Fibroblast of the aortic adventitia (primary cell): ENCODE measurements at regions not wholly inside any gene's neighbourhood (a gene's known extent, or its start where the extent isn't known, plus 50 kb on each side); places are given as distances from the start of the nearest gene placed in this dataset.

Source experiments
- DNase-seq: peaks from one replicate; pipeline ENCODE4 v3.0.0-alpha.2; 2010; ENCODE audit warnings: low read depth
- H3K4me3 ChIP-seq: 2 replicates; pipeline ENCODE4 v1.5.1; 2011; ENCODE audit warnings: low read depth, mild to moderate bottlenecking, control low read depth, low read length, moderate library complexity
- TF ChIP-seq, protein P1 (sequence below): IDR thresholded peaks from 2 replicates; pipeline ENCODE4 v1.5.1; 2011; ENCODE audit warnings: mild to moderate bottlenecking, low read length, control low read depth, inconsistent platforms; ENCODE audit not compliant: insufficient read depth

DNA sequence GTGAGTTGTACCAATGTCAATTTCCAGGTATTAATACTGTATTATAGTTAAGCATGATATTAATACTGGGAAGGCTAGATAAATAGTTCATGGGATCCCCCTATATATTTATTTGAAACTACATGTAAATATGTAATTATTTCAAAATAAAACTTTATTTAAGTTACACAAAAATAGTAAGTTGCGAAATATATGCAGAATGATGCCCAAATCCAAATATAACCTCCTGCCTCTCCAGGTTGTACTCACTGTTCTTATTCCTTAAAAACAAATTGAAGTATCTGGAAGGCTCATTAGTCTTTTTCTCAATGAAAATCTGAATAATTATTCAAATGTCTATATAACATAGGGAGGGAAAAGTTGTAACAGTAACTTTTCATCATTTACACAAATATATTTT lies 161.9 kb upstream of the DEFB112 start:
- no peak overlapping the region for H3K4me3 ChIP-seq
- TF ChIP-seq, protein P1, sequence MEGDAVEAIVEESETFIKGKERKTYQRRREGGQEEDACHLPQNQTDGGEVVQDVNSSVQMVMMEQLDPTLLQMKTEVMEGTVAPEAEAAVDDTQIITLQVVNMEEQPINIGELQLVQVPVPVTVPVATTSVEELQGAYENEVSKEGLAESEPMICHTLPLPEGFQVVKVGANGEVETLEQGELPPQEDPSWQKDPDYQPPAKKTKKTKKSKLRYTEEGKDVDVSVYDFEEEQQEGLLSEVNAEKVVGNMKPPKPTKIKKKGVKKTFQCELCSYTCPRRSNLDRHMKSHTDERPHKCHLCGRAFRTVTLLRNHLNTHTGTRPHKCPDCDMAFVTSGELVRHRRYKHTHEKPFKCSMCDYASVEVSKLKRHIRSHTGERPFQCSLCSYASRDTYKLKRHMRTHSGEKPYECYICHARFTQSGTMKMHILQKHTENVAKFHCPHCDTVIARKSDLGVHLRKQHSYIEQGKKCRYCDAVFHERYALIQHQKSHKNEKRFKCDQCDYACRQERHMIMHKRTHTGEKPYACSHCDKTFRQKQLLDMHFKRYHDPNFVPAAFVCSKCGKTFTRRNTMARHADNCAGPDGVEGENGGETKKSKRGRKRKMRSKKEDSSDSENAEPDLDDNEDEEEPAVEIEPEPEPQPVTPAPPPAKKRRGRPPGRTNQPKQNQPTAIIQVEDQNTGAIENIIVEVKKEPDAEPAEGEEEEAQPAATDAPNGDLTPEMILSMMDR = no peak
- DNase-seq = no peak

DNA sequence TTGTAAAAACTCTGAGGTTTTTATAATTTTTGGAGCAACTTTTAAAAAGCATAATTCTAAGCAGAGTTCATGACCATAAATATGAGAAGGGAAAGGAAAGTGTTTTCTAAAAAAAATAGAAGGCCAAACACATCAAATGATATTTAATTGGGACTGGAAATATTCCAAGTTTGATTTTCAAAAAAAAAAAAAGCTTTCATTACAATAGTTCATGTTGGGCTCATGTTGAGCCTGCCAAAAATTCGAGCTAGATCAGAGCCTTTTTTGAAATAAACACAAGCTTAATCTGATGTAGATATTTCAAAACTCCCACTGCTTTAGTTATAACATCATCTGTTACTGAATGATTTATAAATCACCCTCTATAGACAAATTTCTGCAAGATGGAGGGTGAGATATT lies 163.4 kb upstream of the DEFB112 start:
- DNase-seq = no peak
- TF ChIP-seq, protein P1 = no peak
- H3K4me3 ChIP-seq = no peak overlapping the region

DNA sequence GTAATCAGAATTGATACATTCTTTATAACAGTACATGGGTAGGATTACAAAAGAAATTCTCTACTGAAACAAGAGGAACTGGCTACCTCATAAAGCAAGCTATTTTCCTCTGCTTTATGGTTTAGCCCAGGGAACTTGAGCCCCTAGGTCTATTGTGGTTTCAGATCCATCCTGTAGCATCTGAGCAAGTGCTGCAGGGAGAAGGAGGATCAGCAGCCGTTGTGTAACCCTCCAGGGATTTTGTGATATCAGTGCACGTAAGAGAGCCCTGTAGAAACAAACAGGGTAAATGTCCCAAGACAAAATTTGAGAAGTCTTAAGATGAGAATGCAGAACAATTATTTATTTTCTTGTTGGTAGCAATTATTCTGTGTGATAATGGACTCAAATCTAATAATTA lies 165.2 kb upstream of the DEFB112 start:
- DNase-seq = no peak
- H3K4me3 ChIP-seq = no peak overlapping the region
- TF ChIP-seq, protein P1 = no peak

DNA sequence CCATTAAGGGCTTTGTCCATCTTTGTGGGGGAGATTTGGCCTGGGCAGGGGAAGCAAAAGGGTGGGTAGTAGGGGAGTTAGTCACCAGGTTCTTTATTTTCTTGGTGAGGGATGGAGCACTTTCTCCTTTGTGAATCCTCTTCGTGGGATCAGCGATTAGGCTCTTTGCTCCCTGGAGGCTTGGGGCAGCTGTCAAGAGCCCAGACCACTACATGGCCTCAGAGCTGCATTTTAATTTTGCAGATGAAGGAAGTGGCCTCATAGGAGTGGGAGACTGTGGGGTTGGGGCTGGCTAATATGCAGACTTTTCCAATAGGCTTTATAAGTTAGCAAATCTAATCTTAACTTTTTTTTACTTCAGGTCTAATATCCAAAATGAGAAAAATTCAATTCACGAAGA lies 168.1 kb upstream of the DEFB112 start:
- TF ChIP-seq, protein P1 = no peak
- no peak for DNase-seq
- no peak overlapping the region for H3K4me3 ChIP-seq

DNA sequence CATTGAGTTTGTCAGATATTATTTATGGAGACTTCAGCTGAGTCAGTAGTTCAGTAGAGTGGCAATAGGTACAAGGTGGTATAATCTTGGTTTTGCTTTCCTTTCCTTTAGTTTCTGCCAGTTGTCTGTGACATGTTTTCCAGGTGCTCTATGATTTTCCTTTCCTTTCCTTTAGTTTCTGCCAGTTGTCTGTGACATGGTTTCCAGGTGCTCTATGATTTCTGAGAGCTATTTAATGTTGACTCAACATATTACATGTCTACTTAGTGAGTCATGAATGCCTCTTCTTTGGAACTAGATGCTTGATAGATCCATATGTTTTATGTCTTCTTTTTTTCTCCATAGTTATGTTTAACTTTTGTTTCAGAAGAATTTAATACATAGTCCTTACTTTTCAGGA lies 186.4 kb upstream of the DEFB112 start:
- no peak overlapping the region for H3K4me3 ChIP-seq

DNA sequence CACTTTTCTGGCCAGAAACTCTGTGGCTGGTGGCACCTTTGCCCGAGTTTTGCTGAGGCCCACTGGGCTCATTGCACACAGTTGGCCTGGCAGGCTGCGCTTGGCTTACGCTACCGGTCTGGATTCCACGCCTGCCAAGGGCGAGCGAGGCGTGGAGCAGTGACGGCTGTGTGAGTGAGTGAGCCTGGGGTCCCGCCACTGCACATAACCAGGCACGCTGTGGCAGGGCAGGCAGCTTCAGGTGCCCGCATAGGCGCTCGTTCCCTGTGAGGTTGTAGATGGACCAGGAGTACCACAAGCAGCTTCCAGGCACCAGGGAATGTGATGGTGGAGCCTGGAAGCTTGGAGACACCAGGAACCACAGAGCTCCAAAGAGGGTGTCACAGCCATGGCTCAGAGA lies 190.1 kb upstream of the DEFB112 start:
- DNase-seq = no peak
- H3K4me3 ChIP-seq = no peak overlapping the region
- TF ChIP-seq, protein P1 = no peak

More for the DNA sequence above, 186.4 kb upstream of the DEFB112 start:
- TF ChIP-seq, protein P1 = no peak
- no peak for DNase-seq

DNA sequence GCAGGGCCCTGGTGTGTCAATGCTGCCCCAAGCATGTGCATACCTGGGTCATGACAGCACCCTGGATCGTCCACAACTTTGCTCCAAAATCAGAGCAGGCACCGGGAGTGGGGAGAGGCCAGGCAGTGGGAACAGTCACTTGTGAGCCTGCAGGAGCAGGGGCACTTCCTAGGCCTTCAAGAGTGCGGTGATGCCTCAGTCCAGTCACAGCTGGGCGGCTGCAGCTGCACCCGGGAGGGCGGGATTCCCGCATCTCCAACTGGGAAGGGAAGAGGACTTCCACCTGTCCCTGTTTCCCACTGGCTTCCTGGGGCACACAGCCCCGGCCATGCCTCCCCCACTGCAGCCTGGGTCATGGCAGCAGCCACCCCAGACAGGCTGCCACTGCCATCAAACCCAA lies 191.3 kb upstream of the DEFB112 start:
- DNase-seq = no peak
- TF ChIP-seq, protein P1 = no peak
- no peak overlapping the region for H3K4me3 ChIP-seq
